ENCODE measurements at regions not wholly inside any gene's neighbourhood (a gene's known extent, or its start where the extent isn't known, plus 50 kb on each side); places are given as distances from the start of the nearest gene placed in this dataset.

GRCh38 chr4:123618606-123619005 lies 222.0 kb downstream of the SPRY1 start:
- Histone ChIP-seq H4K20me1 (ENCODE audit: insufficient read depth, low read length) (no peaks in the 10 kb centered on the region), H3K4me2 (ENCODE audit: low read length) (no peak overlapping the region), H3K27ac (ENCODE audit: low read depth, low read length) (no peak overlapping the region), H3K36me3 (ENCODE audit: insufficient read depth, low read length) (no peaks in the 10 kb centered on the region), H3K4me1 (ENCODE audit: insufficient read depth, low read length) (no peaks in the 10 kb centered on the region), H3K9ac (ENCODE audit: low read length) (no peak overlapping the region), H3K9me3 (ENCODE audit: insufficient read depth, low read depth, low read length) (no peaks in the 10 kb centered on the region), H3K4me3 (ENCODE audit: insufficient read depth, low read depth, low read length) (no peak overlapping the region), H3K27me3 (ENCODE audit: insufficient read depth, low read length) (no peaks in the 10 kb centered on the region), H2AFZ (ENCODE audit: low read depth, low read length) (no peak overlapping the region), H3K79me2 (ENCODE audit: insufficient read depth, low read length) (no peaks in the 10 kb centered on the region)
- TF ChIP-seq EZH2 (IDR thresholded peaks at IDR 0.05; ENCODE audit: insufficient read depth, low read length) = no peak
- no peak for TF ChIP-seq CTCF (IDR thresholded peaks at IDR 0.05; ENCODE audit: insufficient read depth, low read depth, low read length)
- Mint-ChIP-seq H3K27me3 (ENCODE audit: low read depth, unreplicated experiment) (peaks cover 1% of the 10 kb centered on the region), H3K4me3 (ENCODE audit: unreplicated experiment) (no peak overlapping the region), H3K9me3 (ENCODE audit: unreplicated experiment) (no peaks in the 10 kb centered on the region), H3K27ac (ENCODE audit: unreplicated experiment) (no peak overlapping the region), H3K4me1 (ENCODE audit: low read depth, unreplicated experiment) (peaks cover 3% of the 10 kb centered on the region), H3K36me3 (ENCODE audit: low read depth, unreplicated experiment) (no peaks in the 10 kb centered on the region)
- DNase-seq (ENCODE audit: low read depth) (no peak), FAIRE-seq (no peak)

GRCh38 chr4:123619326-123619725 lies 222.7 kb downstream of the SPRY1 start:
- no peaks in the 10 kb centered on the region for H3K9me3 Mint-ChIP-seq (ENCODE audit: unreplicated experiment)
- Histone ChIP-seq H4K20me1 (ENCODE audit: insufficient read depth, low read length) (no peaks in the 10 kb centered on the region), H2AFZ (ENCODE audit: low read depth, low read length) (no peak overlapping the region), H3K79me2 (ENCODE audit: insufficient read depth, low read length) (no peaks in the 10 kb centered on the region), H3K4me1 (ENCODE audit: insufficient read depth, low read length) (no peaks in the 10 kb centered on the region), H3K27me3 (ENCODE audit: insufficient read depth, low read length) (no peaks in the 10 kb centered on the region), H3K4me3 (ENCODE audit: insufficient read depth, low read depth, low read length) (no peak overlapping the region), H3K36me3 (ENCODE audit: insufficient read depth, low read length) (no peaks in the 10 kb centered on the region), H3K4me2 (ENCODE audit: low read length) (no peak overlapping the region), H3K9me3 (ENCODE audit: insufficient read depth, low read depth, low read length) (no peaks in the 10 kb centered on the region), H3K9ac (ENCODE audit: low read length) (no peak overlapping the region), H3K27ac (ENCODE audit: low read depth, low read length) (no peak overlapping the region)
- peaks cover 1% of the 10 kb centered on the region for H3K27me3 Mint-ChIP-seq (ENCODE audit: low read depth, unreplicated experiment)
- TF ChIP-seq CTCF (IDR thresholded peaks at IDR 0.05; ENCODE audit: insufficient read depth, low read depth, low read length) (no peak), EZH2 (IDR thresholded peaks at IDR 0.05; ENCODE audit: insufficient read depth, low read length) (no peak)
- FAIRE-seq (no peak), DNase-seq (ENCODE audit: low read depth) (no peak)
- H3K4me3 Mint-ChIP-seq (ENCODE audit: unreplicated experiment) = no peak overlapping the region
- peaks cover 3% of the 10 kb centered on the region for H3K4me1 Mint-ChIP-seq (ENCODE audit: low read depth, unreplicated experiment)
- H3K36me3 Mint-ChIP-seq (ENCODE audit: low read depth, unreplicated experiment) = no peaks in the 10 kb centered on the region
- no peak overlapping the region for H3K27ac Mint-ChIP-seq (ENCODE audit: unreplicated experiment)

- no peak overlapping the region for H3K27ac Mint-ChIP-seq (ENCODE audit: unreplicated experiment)
- Histone ChIP-seq H3K36me3 (ENCODE audit: insufficient read depth, low read length) (no peaks in the 10 kb centered on the region), H3K27ac (ENCODE audit: low read depth, low read length) (no peak overlapping the region), H3K4me2 (ENCODE audit: low read length) (no peak overlapping the region), H3K27me3 (ENCODE audit: insufficient read depth, low read length) (no peaks in the 10 kb centered on the region), H3K9me3 (ENCODE audit: insufficient read depth, low read depth, low read length) (no peaks in the 10 kb centered on the region), H3K79me2 (ENCODE audit: insufficient read depth, low read length) (no peaks in the 10 kb centered on the region), H4K20me1 (ENCODE audit: insufficient read depth, low read length) (no peaks in the 10 kb centered on the region), H3K4me3 (ENCODE audit: insufficient read depth, low read depth, low read length) (no peak overlapping the region), H3K4me1 (ENCODE audit: insufficient read depth, low read length) (no peaks in the 10 kb centered on the region), H3K9ac (ENCODE audit: low read length) (no peak overlapping the region), H2AFZ (ENCODE audit: low read depth, low read length) (no peak overlapping the region)
- peaks cover 1% of the 10 kb centered on the region for H3K27me3 Mint-ChIP-seq (ENCODE audit: low read depth, unreplicated experiment)
- H3K4me1 Mint-ChIP-seq (ENCODE audit: low read depth, unreplicated experiment) = peaks cover 5% of the 10 kb centered on the region
- H3K9me3 Mint-ChIP-seq (ENCODE audit: unreplicated experiment) = no peaks in the 10 kb centered on the region
- H3K36me3 Mint-ChIP-seq (ENCODE audit: low read depth, unreplicated experiment) = no peaks in the 10 kb centered on the region
- DNase-seq (ENCODE audit: low read depth) = no peak
- H3K4me3 Mint-ChIP-seq (ENCODE audit: unreplicated experiment) = no peak overlapping the region
- no peak for FAIRE-seq
- TF ChIP-seq EZH2 (IDR thresholded peaks at IDR 0.05; ENCODE audit: insufficient read depth, low read length) = no peak
- TF ChIP-seq CTCF (IDR thresholded peaks at IDR 0.05; ENCODE audit: insufficient read depth, low read depth, low read length) = no peak
These were observed 223.3 kb downstream of the SPRY1 start for GRCh38 chr4:123619895-123620294.
